HS-5 (cell line): ENCODE measurements at regions not wholly inside any gene's neighbourhood (a gene's known extent, or its start where the extent isn't known, plus 50 kb on each side); places are given as distances from the start of the nearest gene placed in this dataset.

Experiments used
- DNase-seq: peaks from one replicate; pipeline ENCODE4 v3.0.0-alpha.2; 2012; ENCODE audit warnings: low read depth

GRCh38 chr7:12941512-12941911 is 254.1 kb downstream of the ARL4A start:
- no peak for DNase-seq

GRCh38 chr7:12942609-12943008 is 255.2 kb downstream of the ARL4A start:
- no peak for DNase-seq

GRCh38 chr7:12943781-12944180 is 256.3 kb downstream of the ARL4A start:
- DNase-seq = no peak

GRCh38 chr7:12945901-12946300 is 258.5 kb downstream of the ARL4A start:
- DNase-seq = no peak

- no peak for DNase-seq
Observed at GRCh38 chr7:12947465-12947864, 260.0 kb downstream of the ARL4A start.

GRCh38 chr7:12949060-12949931 is 261.9 kb downstream of the ARL4A start:
- DNase-seq = no peak

GRCh38 chr7:12951397-12951801 is 264.0 kb downstream of the ARL4A start:
- peak; percentile 70 for DNase-seq

GRCh38 chr7:12954380-12955033 is 267.1 kb downstream of the ARL4A start:
- DNase-seq = no peak

- DNase-seq = no peak
Observed at GRCh38 chr7:12957487-12957886, 270.1 kb downstream of the ARL4A start.

- no peak for DNase-seq
Observed at GRCh38 chr7:12961910-12962480, 274.6 kb downstream of the ARL4A start.

GRCh38 chr7:12963435-12963834 is 276.0 kb downstream of the ARL4A start:
- DNase-seq = no peak

- DNase-seq = no peak
Observed at GRCh38 chr7:12964836-12965235, 277.4 kb downstream of the ARL4A start.

- no peak for DNase-seq
Observed at GRCh38 chr7:12965767-12966166, 278.3 kb downstream of the ARL4A start.

- DNase-seq = no peak
Observed at GRCh38 chr7:12967322-12967721, 279.9 kb downstream of the ARL4A start.

- no peak for DNase-seq
Observed at GRCh38 chr7:12968836-12969422, 281.5 kb downstream of the ARL4A start.

- no peak for DNase-seq
Observed at GRCh38 chr7:12970626-12971025, 283.2 kb downstream of the ARL4A start.

- DNase-seq = no peak
Observed at GRCh38 chr7:12974451-12975166, 287.2 kb downstream of the ARL4A start.

GRCh38 chr7:12975412-12975811 is 288.0 kb downstream of the ARL4A start:
- DNase-seq = no peak

- DNase-seq = no peak
Observed at GRCh38 chr7:12979181-12979580, 291.7 kb downstream of the ARL4A start.

GRCh38 chr7:12982178-12982577 is 294.7 kb downstream of the ARL4A start:
- no peak for DNase-seq

GRCh38 chr7:12984117-12984516 is 296.7 kb downstream of the ARL4A start:
- no peak for DNase-seq

GRCh38 chr7:12985228-12985627 is 297.8 kb downstream of the ARL4A start:
- DNase-seq = no peak
